ENCODE measurements at regions not wholly inside any gene's neighbourhood (a gene's known extent, or its start where the extent isn't known, plus 50 kb on each side); places are given as distances from the start of the nearest gene placed in this dataset.
A peak's percentile ranks its signal among the peaks of the same experiment; 100 is the strongest.
"Not testable (repeated sequence)": the region's sequence is repeated elsewhere in the genome, so short reads cannot be mapped to it uniquely, and the experiment has no call there.

DNA sequence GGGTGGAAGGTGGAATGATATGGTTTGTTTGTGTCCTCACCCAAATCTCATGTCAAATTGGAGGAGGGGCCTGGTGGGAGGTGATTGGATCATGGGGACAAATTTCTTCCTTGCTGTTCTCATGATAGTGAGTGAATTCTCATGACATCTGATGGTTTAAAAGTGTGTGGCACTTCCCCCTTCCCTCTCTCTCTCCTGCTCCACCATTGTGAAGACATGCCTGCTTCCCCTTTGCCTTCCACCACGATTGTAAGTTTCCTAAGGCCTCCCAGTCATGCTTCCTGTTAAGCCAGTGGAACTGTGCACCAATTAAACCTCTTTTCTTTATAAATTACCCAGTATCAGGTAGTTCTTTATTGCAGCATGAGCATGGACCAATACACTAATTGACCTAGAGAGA, 99.0 kb upstream of the ZBED5 start:
- not testable (repeated sequence) for H3K27ac ChIP-seq (replicated peaks); H3K27me3 ChIP-seq (ENCODE audit: insufficient read depth, poor library complexity, severe bottlenecking); H3K4me3 ChIP-seq (replicated peaks; ENCODE audit: insufficient read depth, low read length)
- peak; percentile 67; the same call in 1 of the 2 replicates for TF ChIP-seq SPI1 (IDR thresholded peaks at IDR 0.05; ENCODE audit: borderline replicate concordance, low read depth)
- peak; percentile 46 to 63 for DNase-seq (ENCODE audit: low read depth in 1 of 2, low spot score in 1 of 2)

DNA sequence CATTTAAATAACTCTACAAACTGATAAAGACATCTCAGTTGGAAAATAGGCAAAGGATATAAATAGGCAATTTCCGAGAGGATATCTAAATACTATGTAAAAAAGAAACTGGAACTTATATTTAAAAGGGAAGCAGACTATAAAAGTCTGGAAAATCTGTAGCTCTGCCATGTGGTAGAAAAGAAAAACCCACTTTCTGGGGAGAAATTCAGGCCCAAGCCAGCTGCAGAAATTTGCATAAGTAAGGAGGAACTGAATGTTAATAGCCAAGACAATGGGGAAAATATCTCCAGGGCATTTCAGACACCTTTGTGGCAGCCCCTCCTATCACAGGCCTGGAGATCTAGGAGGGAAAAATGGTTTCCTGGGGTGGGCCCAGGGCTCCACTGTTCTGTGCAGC, 97.8 kb upstream of the ZBED5 start:
- Histone ChIP-seq H3K27ac (replicated peaks) (no peak overlapping the region), H3K27me3 (ENCODE audit: insufficient read depth, poor library complexity, severe bottlenecking) (no peaks in the 10 kb centered on the region), H3K4me3 (replicated peaks; ENCODE audit: insufficient read depth, low read length) (no peak overlapping the region)
- TF ChIP-seq SPI1 (IDR thresholded peaks at IDR 0.05; ENCODE audit: borderline replicate concordance, low read depth) = no peak
- TF ChIP-seq, protein P1, sequence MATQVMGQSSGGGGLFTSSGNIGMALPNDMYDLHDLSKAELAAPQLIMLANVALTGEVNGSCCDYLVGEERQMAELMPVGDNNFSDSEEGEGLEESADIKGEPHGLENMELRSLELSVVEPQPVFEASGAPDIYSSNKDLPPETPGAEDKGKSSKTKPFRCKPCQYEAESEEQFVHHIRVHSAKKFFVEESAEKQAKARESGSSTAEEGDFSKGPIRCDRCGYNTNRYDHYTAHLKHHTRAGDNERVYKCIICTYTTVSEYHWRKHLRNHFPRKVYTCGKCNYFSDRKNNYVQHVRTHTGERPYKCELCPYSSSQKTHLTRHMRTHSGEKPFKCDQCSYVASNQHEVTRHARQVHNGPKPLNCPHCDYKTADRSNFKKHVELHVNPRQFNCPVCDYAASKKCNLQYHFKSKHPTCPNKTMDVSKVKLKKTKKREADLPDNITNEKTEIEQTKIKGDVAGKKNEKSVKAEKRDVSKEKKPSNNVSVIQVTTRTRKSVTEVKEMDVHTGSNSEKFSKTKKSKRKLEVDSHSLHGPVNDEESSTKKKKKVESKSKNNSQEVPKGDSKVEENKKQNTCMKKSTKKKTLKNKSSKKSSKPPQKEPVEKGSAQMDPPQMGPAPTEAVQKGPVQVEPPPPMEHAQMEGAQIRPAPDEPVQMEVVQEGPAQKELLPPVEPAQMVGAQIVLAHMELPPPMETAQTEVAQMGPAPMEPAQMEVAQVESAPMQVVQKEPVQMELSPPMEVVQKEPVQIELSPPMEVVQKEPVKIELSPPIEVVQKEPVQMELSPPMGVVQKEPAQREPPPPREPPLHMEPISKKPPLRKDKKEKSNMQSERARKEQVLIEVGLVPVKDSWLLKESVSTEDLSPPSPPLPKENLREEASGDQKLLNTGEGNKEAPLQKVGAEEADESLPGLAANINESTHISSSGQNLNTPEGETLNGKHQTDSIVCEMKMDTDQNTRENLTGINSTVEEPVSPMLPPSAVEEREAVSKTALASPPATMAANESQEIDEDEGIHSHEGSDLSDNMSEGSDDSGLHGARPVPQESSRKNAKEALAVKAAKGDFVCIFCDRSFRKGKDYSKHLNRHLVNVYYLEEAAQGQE (IDR thresholded peaks at IDR 0.05; ENCODE audit: insufficient replicate concordance, low read depth) = no peak
- no peak for TF ChIP-seq GABPA (IDR thresholded peaks at IDR 0.05; ENCODE audit: low read depth)
- TF ChIP-seq, protein P2, sequence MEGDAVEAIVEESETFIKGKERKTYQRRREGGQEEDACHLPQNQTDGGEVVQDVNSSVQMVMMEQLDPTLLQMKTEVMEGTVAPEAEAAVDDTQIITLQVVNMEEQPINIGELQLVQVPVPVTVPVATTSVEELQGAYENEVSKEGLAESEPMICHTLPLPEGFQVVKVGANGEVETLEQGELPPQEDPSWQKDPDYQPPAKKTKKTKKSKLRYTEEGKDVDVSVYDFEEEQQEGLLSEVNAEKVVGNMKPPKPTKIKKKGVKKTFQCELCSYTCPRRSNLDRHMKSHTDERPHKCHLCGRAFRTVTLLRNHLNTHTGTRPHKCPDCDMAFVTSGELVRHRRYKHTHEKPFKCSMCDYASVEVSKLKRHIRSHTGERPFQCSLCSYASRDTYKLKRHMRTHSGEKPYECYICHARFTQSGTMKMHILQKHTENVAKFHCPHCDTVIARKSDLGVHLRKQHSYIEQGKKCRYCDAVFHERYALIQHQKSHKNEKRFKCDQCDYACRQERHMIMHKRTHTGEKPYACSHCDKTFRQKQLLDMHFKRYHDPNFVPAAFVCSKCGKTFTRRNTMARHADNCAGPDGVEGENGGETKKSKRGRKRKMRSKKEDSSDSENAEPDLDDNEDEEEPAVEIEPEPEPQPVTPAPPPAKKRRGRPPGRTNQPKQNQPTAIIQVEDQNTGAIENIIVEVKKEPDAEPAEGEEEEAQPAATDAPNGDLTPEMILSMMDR (IDR thresholded peaks at IDR 0.05; ENCODE audit: insufficient read depth, low read length) = no peak
- TF ChIP-seq POLR2AphosphoS5 (IDR thresholded peaks at IDR 0.05; ENCODE audit: low read depth) = no peak
- DNase-seq (ENCODE audit: low read depth in 1 of 2, low spot score in 1 of 2) = no peak

DNA sequence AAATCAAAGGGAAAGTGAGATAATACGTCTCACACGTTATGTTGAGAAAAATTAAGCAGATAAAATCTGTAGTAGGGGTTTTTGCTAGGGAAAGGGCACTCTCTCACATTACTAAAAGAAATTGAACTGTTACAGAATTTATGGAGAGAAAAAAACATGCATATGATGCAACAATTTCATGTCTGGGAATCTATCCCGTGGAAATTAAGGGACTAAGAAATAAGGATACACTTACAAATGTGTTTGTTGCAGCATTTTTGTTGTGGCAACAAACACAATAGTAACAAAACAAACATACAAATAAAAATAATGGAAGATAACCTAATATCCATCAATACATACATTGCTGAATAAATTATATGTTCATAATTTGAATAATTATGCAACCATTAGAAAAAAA, 96.3 kb upstream of the ZBED5 start:
- no peaks in the 10 kb centered on the region for H3K27me3 ChIP-seq (ENCODE audit: insufficient read depth, poor library complexity, severe bottlenecking)
- TF ChIP-seq GABPA (IDR thresholded peaks at IDR 0.05; ENCODE audit: low read depth) (no peak), SPI1 (IDR thresholded peaks at IDR 0.05; ENCODE audit: borderline replicate concordance, low read depth) (no peak), POLR2AphosphoS5 (IDR thresholded peaks at IDR 0.05; ENCODE audit: low read depth) (no peak)
- TF ChIP-seq, protein P2 (IDR thresholded peaks at IDR 0.05; ENCODE audit: insufficient read depth, low read length) = no peak
- TF ChIP-seq, protein P1 (IDR thresholded peaks at IDR 0.05; ENCODE audit: insufficient replicate concordance, low read depth) = no peak
- no peak overlapping the region for H3K27ac ChIP-seq (replicated peaks)
- no peak overlapping the region for H3K4me3 ChIP-seq (replicated peaks; ENCODE audit: insufficient read depth, low read length)
- DNase-seq (ENCODE audit: low read depth in 1 of 2, low spot score in 1 of 2) = no peak

DNA sequence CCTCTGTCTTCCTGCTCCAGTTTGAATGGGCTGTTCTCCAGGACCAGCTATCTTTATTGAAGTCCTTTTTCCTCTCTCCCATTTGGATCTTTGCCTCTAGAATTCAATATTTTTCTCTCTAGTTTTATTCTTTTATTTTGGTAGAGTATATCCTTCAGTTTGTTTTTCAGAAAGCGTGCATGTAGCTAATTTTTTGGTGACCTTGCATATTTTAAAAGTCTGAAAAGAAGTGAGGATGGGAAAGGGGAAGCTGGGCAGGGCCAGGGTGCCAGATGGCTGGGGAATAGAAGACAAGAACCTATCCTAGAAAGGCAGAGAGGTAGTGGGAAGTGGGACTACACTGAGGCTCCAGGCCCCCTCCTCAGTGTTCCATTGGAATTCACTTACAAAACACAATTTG, 95.0 kb upstream of the ZBED5 start:
- Histone ChIP-seq H3K4me3 (replicated peaks; ENCODE audit: insufficient read depth, low read length) (no peak overlapping the region), H3K27ac (replicated peaks) (no peak overlapping the region), H3K27me3 (ENCODE audit: insufficient read depth, poor library complexity, severe bottlenecking) (no peaks in the 10 kb centered on the region)
- TF ChIP-seq, protein P1 (IDR thresholded peaks at IDR 0.05; ENCODE audit: insufficient replicate concordance, low read depth) = no peak
- no peak for TF ChIP-seq SPI1 (IDR thresholded peaks at IDR 0.05; ENCODE audit: borderline replicate concordance, low read depth)
- no peak for TF ChIP-seq POLR2AphosphoS5 (IDR thresholded peaks at IDR 0.05; ENCODE audit: low read depth)
- TF ChIP-seq GABPA (IDR thresholded peaks at IDR 0.05; ENCODE audit: low read depth) = no peak
- TF ChIP-seq, protein P2 (IDR thresholded peaks at IDR 0.05; ENCODE audit: insufficient read depth, low read length) = no peak
- no peak for DNase-seq (ENCODE audit: low read depth in 1 of 2, low spot score in 1 of 2)

DNA sequence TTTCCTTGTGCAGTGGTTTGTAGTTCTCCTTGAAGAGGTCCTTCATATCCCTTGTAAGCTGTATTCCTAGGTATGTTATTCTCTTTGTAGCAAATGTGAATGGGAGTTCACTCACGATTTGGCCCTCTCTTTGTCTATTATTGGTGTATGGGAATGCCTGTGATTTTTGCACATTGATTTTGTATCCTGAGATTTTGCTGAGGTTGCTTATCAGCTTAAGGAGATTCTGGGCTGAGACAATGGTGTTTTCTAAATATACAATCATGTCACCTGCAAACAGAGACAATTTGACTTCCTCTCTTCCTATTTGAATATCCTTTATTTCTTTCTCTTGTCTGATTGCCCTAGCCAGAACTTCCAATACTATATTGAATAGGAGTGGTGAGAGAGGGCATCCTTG, 90.1 kb upstream of the ZBED5 start:
- not testable (repeated sequence) for H3K27ac ChIP-seq (replicated peaks); DNase-seq (ENCODE audit: low read depth in 1 of 2, low spot score in 1 of 2); H3K27me3 ChIP-seq (ENCODE audit: insufficient read depth, poor library complexity, severe bottlenecking); H3K4me3 ChIP-seq (replicated peaks; ENCODE audit: insufficient read depth, low read length)

All from HL-60 (cell line).